ACC112 (cell line): ENCODE measurements at regions not wholly inside any gene's neighbourhood (a gene's known extent, or its start where the extent isn't known, plus 50 kb on each side); places are given as distances from the start of the nearest gene placed in this dataset.
"Not testable (repeated sequence)": the region's sequence is repeated elsewhere in the genome, so short reads cannot be mapped to it uniquely, and the experiment has no call there.

Experiments
- H2AFZ ChIP-seq: fragments of 200-600 bp; sonication (generic); one replicate; pipeline ENCODE4 v1.6.0; 2017; ENCODE audit warnings: antibody characterized with exemption, low read length; ENCODE audit not compliant: unreplicated experiment
- H3K27ac ChIP-seq: fragments of 200-600 bp; sonication (generic); 2 replicates; pipeline ENCODE4 v1.5.1; 2014; ENCODE audit warnings: low read depth, mild to moderate bottlenecking, antibody characterized with exemption, low read length, moderate library complexity
- H3K27me3 ChIP-seq: fragments of 200-600 bp; sonication (generic); 2 replicates; pipeline ENCODE4 v1.6.1; 2014; ENCODE audit warnings: mild to moderate bottlenecking, antibody characterized with exemption, low read length, moderate library complexity, mixed read lengths; ENCODE audit not compliant: insufficient read depth
- H3K36me3 ChIP-seq: fragments of 200-600 bp; sonication (generic); 2 replicates; pipeline ENCODE4 v1.6.1; 2016; ENCODE audit warnings: mild to moderate bottlenecking, antibody characterized with exemption, low read length, moderate library complexity, mixed read lengths; ENCODE audit not compliant: insufficient read depth
- H3K4me1 ChIP-seq: fragments of 200-600 bp; sonication (generic); one replicate; pipeline ENCODE4 v1.6.1; 2016; ENCODE audit warnings: low read length, mixed read lengths; ENCODE audit not compliant: insufficient read depth, unreplicated experiment, control insufficient read depth
- H3K4me3 ChIP-seq: fragments of 200-600 bp; sonication (generic); 2 replicates; pipeline ENCODE4 v1.5.1; 2014; ENCODE audit warnings: mild to moderate bottlenecking, low read depth, low read length
- H3K79me2 ChIP-seq: fragments of 200-600 bp; sonication (generic); one replicate; pipeline ENCODE4 v1.6.0; 2016; ENCODE audit warnings: low read length; ENCODE audit not compliant: control insufficient read depth, unreplicated experiment, insufficient read depth

DNA sequence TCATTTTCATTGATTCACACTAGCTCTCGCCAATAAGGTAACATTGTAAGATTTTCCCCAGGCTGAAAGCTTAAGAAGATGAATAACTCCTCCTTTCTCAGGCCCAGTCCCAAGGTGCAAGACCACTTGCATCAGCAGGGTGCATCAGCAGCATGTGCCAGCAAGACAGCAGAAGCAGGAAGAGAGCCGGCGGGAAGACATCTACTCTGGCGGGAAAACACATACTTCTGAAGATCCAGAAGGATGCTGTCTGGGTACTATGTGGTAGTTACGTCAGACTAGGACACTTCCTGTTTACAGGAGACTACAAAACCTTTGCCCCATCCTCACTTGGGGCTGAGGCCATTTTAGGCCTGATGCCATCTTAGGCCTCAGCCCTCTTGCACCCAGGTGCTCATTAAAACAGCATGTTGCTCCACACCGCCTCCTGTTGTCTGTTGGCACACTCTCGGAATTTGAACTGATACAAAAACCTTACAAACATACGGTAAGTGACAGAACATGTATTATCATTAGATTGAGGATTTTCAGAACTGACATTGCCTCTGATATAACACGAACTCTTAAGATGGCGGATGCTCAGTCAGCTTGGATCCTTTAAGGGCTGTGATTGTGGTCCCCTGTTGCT, 886.5 kb upstream of the EPHA5 start:
- Histone ChIP-seq H3K4me3 (no peak overlapping the region), H2AFZ (no peak overlapping the region), H3K79me2 (no peaks in the 10 kb centered on the region), H3K27ac (0 out of 2 replicates have a peak overlapping the region, but pooled peaks have one; percentile 83), H3K27me3 (no peaks in the 10 kb centered on the region), H3K4me1 (peaks cover 23% of the 10 kb centered on the region), H3K36me3 (no peaks in the 10 kb centered on the region)

DNA sequence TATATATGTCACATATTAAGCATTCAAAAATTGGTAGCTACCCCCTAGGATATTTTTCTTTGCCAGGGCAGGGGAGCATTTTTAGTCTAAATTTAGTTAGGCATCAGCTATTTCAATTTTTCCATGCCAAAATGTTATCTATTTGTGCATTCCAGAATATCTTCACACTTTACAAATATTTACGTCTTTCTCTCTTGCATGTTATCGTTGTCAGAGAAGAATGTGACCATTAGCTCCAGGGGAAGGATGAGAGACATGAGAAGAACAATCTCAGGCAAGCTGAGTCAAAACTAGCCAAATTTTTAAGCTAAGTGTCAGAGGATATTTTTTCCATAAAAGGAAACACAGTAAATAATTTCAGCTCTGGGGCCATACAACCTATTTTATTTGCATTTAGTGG, 885.0 kb upstream of the EPHA5 start:
- Histone ChIP-seq H3K27me3 (no peaks in the 10 kb centered on the region), H3K4me3 (no peak overlapping the region), H3K36me3 (no peaks in the 10 kb centered on the region; the same call in 1 of the 2 replicates), H2AFZ (peak overlapping the region; percentile 1), H3K4me1 (peaks cover 23% of the 10 kb centered on the region), H3K27ac (peak overlapping the region; percentile 83), H3K79me2 (no peaks in the 10 kb centered on the region)

DNA sequence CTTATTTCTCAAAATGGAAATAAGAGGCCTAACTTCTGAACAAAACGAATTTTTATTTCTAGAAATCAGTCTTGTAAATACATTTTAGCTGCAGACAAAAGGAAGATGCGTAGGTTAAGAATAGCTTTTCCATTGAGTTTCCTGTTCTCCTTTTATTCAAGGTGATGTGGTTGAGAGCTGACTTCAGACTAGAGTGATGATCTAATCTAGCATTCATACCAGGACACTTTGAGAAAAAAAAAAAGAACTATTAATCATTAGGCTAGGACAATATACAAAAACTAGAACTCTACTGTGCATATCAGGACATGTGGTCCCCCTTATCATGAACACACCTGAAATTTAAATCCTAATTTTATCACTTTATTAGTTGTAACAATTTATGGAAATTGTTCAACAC, 884.5 kb upstream of the EPHA5 start:
- peaks cover 23% of the 10 kb centered on the region for H3K4me1 ChIP-seq
- H2AFZ ChIP-seq, result peak overlapping the region; percentile 1
- no peaks in the 10 kb centered on the region; the same call in 1 of the 2 replicates for H3K36me3 ChIP-seq
- H3K4me3 ChIP-seq, result no peak overlapping the region
- H3K79me2 ChIP-seq, result no peaks in the 10 kb centered on the region
- H3K27me3 ChIP-seq, result no peaks in the 10 kb centered on the region
- H3K27ac ChIP-seq, result peak overlapping the region; percentile 83

DNA sequence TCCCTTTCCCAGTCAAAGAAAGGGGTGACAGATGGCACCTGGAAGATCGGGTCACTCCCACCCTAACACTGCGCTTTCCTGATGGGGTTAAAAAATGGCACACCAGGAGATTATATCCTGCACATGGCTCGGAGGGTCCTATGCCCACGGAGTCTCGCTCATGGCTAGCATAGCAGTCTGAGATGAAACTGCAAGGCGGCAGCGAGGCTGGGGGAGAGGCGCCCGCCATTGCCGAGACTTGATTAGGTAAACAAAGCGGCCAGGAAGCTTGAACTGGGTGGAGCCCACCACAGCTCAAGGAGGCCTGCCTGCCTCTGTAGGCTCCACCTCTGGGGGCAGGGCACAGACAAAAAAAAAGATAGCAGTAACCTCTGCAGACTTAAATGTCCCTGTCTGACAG, 875.0 kb upstream of the EPHA5 start:
- H3K79me2 ChIP-seq, H3K27ac ChIP-seq: not testable (repeated sequence)

DNA sequence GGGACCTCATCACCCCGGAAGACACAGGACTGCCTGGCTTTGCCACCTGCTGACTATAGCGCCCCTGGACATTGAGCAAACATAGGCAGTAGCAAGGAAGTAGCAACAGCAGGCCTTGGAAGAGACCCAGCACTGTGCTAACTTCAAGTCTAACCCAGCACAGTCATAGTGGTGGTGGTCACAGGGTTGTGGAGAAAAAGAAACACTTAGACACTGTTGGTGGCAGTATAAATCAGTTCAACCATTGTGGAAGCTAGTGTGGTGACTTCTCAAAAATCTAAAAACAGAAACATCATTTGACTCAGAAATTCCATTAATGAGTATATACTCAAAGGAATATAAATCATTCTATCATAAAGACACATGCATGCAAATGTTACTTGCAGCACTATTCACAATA, 874.0 kb upstream of the EPHA5 start:
- H3K79me2 ChIP-seq, result no peaks in the 10 kb centered on the region

More for the DNA sequence above, 875.0 kb upstream of the EPHA5 start:
- not testable (repeated sequence) for H2AFZ ChIP-seq, H3K27me3 ChIP-seq, H3K36me3 ChIP-seq, H3K4me3 ChIP-seq, H3K4me1 ChIP-seq

DNA sequence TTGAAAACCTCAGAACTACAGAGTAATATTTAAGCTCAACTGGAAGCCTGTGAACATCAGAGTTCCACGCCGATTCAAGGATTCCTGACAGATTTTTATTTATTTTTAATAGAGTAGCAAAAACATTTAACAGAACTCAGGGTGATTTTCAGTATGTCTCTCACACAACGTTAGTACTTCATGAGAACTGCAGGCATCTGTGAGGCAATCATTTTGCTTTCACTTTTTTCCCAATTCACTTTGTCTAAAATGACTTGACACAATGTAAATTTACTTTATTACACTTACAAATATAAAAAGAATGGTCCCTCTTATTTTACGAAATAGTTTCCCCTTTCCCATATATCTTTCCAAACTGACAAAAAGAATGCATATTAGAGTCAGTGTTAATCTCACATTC, 869.5 kb upstream of the EPHA5 start:
- Histone ChIP-seq H3K36me3 (no peaks in the 10 kb centered on the region), H3K4me1 (no peaks in the 10 kb centered on the region), H3K27me3 (no peaks in the 10 kb centered on the region), H3K4me3 (peak overlapping the region; percentile 54), H3K79me2 (no peaks in the 10 kb centered on the region), H3K27ac (no peak overlapping the region), H2AFZ (no peak overlapping the region)

More for the DNA sequence above, 874.0 kb upstream of the EPHA5 start:
- H3K27me3 ChIP-seq, result no peaks in the 10 kb centered on the region
- H3K36me3 ChIP-seq, result no peaks in the 10 kb centered on the region
- H3K4me3 ChIP-seq, result no peak overlapping the region
- H3K27ac ChIP-seq, result no peak overlapping the region
- H3K4me1 ChIP-seq, result no peaks in the 10 kb centered on the region
- no peak overlapping the region for H2AFZ ChIP-seq

DNA sequence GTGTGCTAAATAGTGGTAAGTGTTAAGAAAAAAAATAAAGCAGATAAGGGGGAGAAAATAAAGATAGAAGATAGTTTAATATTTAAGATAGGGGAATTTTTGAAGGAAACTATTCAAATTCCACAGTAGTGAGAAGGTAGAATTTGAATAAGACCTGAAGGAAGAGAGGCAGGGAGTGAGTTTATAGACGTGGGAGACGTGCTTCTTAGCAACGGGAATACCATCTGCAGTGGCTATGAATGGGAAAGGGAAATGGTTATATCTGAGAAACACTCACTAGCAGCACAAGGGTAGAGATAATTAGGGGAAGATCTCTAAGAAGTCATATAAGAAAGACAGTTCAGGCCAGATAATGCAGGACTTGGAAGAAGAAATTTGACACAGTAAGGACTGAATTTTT, 854.5 kb upstream of the EPHA5 start:
- H3K4me1 ChIP-seq, result no peaks in the 10 kb centered on the region
- H3K27me3 ChIP-seq, result no peaks in the 10 kb centered on the region
- H3K36me3 ChIP-seq, result no peaks in the 10 kb centered on the region
- no peak overlapping the region for H3K27ac ChIP-seq
- H3K79me2 ChIP-seq, result no peaks in the 10 kb centered on the region
- no peak overlapping the region for H3K4me3 ChIP-seq
- H2AFZ ChIP-seq, result no peak overlapping the region

DNA sequence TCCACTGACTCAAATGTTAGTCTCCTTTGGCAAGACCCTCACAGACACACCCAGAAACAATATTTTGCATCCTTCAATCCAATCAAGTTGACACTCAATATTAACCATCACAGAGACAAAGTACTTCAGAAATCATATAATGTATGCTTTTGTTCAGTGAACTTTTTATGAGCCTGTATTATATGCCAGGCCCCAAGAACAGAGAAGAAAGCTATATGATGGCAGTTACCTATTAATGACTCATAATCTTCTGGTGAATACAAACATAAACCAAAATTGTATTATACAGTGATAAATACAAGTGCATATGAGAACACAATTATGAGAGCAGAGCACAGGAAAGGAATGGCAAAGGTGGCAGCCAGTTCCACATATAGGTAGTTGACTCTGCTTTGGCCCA, 852.0 kb upstream of the EPHA5 start:
- no peak overlapping the region for H3K27ac ChIP-seq
- no peaks in the 10 kb centered on the region for H3K36me3 ChIP-seq

DNA sequence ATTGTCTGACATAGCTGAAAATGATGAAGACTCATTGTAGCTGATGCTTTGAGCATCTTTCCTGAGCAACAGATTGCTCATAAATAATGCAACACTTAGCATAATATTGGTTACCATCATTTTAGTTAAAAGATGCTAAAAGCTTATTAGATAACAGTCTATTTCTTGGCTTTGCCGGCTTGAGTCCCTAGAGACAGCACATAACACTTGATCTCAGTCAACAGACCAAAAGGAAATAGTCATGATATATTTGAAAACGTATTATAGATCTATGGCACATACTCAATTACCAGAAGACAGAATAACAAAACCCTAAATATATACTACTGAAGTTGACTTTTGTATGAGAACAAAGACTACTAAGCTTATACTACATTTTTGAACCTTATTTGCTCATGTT, 846.7 kb upstream of the EPHA5 start:
- H3K79me2 ChIP-seq, result no peaks in the 10 kb centered on the region
- no peak overlapping the region for H2AFZ ChIP-seq
- no peak overlapping the region for H3K4me3 ChIP-seq
- H3K27me3 ChIP-seq, result no peaks in the 10 kb centered on the region
- H3K27ac ChIP-seq, result no peak overlapping the region
- no peaks in the 10 kb centered on the region for H3K36me3 ChIP-seq
- H3K4me1 ChIP-seq, result no peaks in the 10 kb centered on the region

More for the DNA sequence above, 852.0 kb upstream of the EPHA5 start:
- no peaks in the 10 kb centered on the region for H3K4me1 ChIP-seq
- no peak overlapping the region for H3K4me3 ChIP-seq
- no peaks in the 10 kb centered on the region for H3K79me2 ChIP-seq
- H2AFZ ChIP-seq, result no peak overlapping the region
- no peaks in the 10 kb centered on the region for H3K27me3 ChIP-seq

DNA sequence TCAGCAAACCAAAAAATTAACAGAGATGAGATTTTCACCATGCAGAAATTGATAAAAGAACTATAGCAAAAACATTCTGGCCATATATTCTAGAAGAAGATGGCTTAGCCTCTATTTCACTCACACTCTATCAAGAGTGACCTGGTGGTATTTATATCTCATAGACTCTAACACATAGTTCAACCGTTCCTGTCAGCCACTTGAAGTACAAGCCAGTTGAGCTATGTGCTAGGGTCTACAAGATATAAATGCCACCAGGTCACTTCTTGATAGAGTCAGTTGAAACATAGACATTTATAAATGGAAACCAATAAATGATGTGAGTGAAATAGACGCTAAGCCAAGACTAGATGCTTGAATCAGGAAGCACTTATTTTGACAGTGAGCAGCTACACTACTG, 836.7 kb upstream of the EPHA5 start:
- Histone ChIP-seq H3K4me3 (no peak overlapping the region), H3K36me3 (no peaks in the 10 kb centered on the region), H3K27ac (no peak overlapping the region), H3K79me2 (no peaks in the 10 kb centered on the region), H3K27me3 (no peaks in the 10 kb centered on the region), H2AFZ (no peak overlapping the region), H3K4me1 (no peaks in the 10 kb centered on the region)

DNA sequence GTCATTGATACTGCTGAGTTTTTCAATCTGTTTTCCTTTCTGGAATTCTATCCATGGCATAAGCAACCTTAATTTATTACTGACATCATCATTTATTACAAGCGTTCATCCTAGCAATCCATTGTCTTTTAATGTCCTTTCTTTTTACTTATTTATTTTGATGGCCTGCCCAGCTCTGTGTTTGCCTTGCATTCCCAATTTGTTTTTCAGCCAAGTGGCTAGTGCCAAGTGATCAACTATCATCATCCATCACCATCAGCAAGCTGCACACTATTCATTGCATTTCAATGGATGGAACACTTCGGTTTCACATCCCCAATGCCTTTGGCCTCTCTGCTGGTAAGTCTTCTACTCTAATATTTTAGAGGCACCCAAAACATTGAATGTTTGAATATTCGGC, 831.7 kb upstream of the EPHA5 start:
- Histone ChIP-seq H3K36me3 (no peaks in the 10 kb centered on the region), H3K79me2 (no peaks in the 10 kb centered on the region), H3K27me3 (no peaks in the 10 kb centered on the region), H3K4me1 (no peaks in the 10 kb centered on the region), H3K27ac (no peak overlapping the region), H3K4me3 (no peak overlapping the region), H2AFZ (no peak overlapping the region)
